H1 (cell line): ENCODE measurements at regions not wholly inside any gene's neighbourhood (a gene's known extent, or its start where the extent isn't known, plus 50 kb on each side); places are given as distances from the start of the nearest gene placed in this dataset.

Experiments used
- CTCF ChIA-PET: fragments of 300-600 bp; sonication (Branson Sonifier 250); formaldehyde crosslinking; loops from one replicate; lab custom pipeline; 2021; ENCODE audit not compliant: partially characterized antibody; lab: Charles Lee
- POLR2A ChIA-PET: fragments of 300-600 bp; sonication (Branson Sonifier 250); formaldehyde crosslinking; loops from one replicate; lab custom pipeline; 2021; ENCODE audit warnings: inconsistent platforms; ENCODE audit not compliant: partially characterized antibody; lab: Charles Lee
- DNase-seq, 2 experiments: peaks; one replicate each; pipeline versions ENCODE4 v3.0.0 to v3.0.0-alpha.2; 2010 to 2022; ENCODE audit warnings: low spot score in 2 of 2, low read depth in 1 of 2, mixed read lengths in 1 of 2
- FAIRE-seq: peaks from 2 replicates; lab custom pipeline; 2011; peaks lifted over from hg19 to GRCh38; lab: Jason Lieb, UNC
- H2AFZ ChIP-seq: 2 replicates; pipeline ENCODE4 v1.8.1; 2012; ENCODE audit warnings: low read length, inconsistent platforms
- H2AK5ac ChIP-seq: 2 replicates; pipeline ENCODE4 v1.6.1; 2013; ENCODE audit warnings: low read depth, low read length
- H2BK120ac ChIP-seq: replicated peaks from 2 replicates; pipeline ENCODE3; 2013; ENCODE audit warnings: low read depth, low read length, inconsistent platforms
- H2BK12ac ChIP-seq: 2 replicates; pipeline ENCODE4 v1.6.1; 2013; ENCODE audit warnings: low read depth, low read length
- H2BK15ac ChIP-seq: 2 replicates; pipeline ENCODE4 v1.6.1; 2013; ENCODE audit warnings: low read length
- H2BK20ac ChIP-seq: 2 replicates; pipeline ENCODE4 v1.6.1; 2013; ENCODE audit warnings: low read length
- H2BK5ac ChIP-seq: 2 replicates; pipeline ENCODE4 v1.6.1; 2013; ENCODE audit warnings: low read depth, low read length
- H3K14ac ChIP-seq: 2 replicates; pipeline ENCODE4 v1.6.1; 2013; ENCODE audit warnings: inconsistent platforms; ENCODE audit not compliant: insufficient read length
- H3K18ac ChIP-seq: 2 replicates; pipeline ENCODE4 v1.6.1; 2013; ENCODE audit warnings: low read length; ENCODE audit errors: extremely low read depth
- H3K23ac ChIP-seq: 2 replicates; pipeline ENCODE4 v1.6.1; 2013; ENCODE audit warnings: inconsistent platforms; ENCODE audit not compliant: insufficient read length
- H3K23me2 ChIP-seq: 2 replicates; pipeline ENCODE4 v1.6.1; 2013; ENCODE audit warnings: low read depth, low read length
- H3K27ac ChIP-seq: 2 replicates; pipeline ENCODE4 v1.6.1; 2011; ENCODE audit warnings: low read depth, low read length, inconsistent platforms
- H3K27me3 ChIP-seq, 4 experiments: replicated peaks in 1 of 4; 1 replicate in 1 of 4; 2 replicates in 3 of 4; pipeline versions ENCODE4 v1.6.1 to v1.8.1; 2011 to 2013; ENCODE audit warnings: low read length in 3 of 4, mild to moderate bottlenecking in 3 of 4, inconsistent platforms in 2 of 4, mixed read lengths in 2 of 4, moderate library complexity in 1 of 4; ENCODE audit not compliant: control insufficient read depth in 3 of 4, insufficient read depth in 3 of 4; ENCODE audit errors: extremely low read depth in 1 of 4
- H3K36me3 ChIP-seq, 4 experiments: 2 replicates each; pipeline versions ENCODE4 v1.6.1 to v1.8.1; 2011 to 2013; ENCODE audit warnings: mild to moderate bottlenecking in 4 of 4, low read length in 3 of 4, moderate library complexity in 2 of 4, control low read depth in 1 of 4, inconsistent platforms in 1 of 4; ENCODE audit not compliant: insufficient read depth in 4 of 4, control insufficient read depth in 2 of 4
- H3K4ac ChIP-seq: replicated peaks from 2 replicates; pipeline ENCODE3; 2013; ENCODE audit warnings: low read length, low read depth, mixed read lengths, inconsistent platforms; ENCODE audit not compliant: insufficient read length
- H3K4me1 ChIP-seq, 4 experiments: replicated peaks in 1 of 4; 1 replicate in 1 of 4; 2 replicates in 3 of 4; pipeline versions ENCODE4 v1.6.1 to v1.8.1; 2011 to 2013; ENCODE audit warnings: low read length in 3 of 4, inconsistent platforms in 2 of 4, mixed read lengths in 1 of 4; ENCODE audit not compliant: insufficient read depth in 4 of 4, control insufficient read depth in 3 of 4
- H3K4me2 ChIP-seq, 2 experiments: 2 replicates each; pipeline versions ENCODE4 v1.6.1 to v1.8.1; 2011 to 2013; ENCODE audit warnings: low read depth in 2 of 2, low read length in 2 of 2, control low read depth in 1 of 2, inconsistent platforms in 1 of 2, mild to moderate bottlenecking in 1 of 2; ENCODE audit not compliant: insufficient read depth in 1 of 2
- H3K4me3 ChIP-seq, 4 experiments: fragments of 200-600, 300-600 bp in 1 of 4; sonication (generic), shearing (Covaris generic), sonication (Bioruptor Twin) in 1 of 4; 2 replicates each; pipeline versions ENCODE4 v1.5.1 to v1.8.1; 2011 to 2016; ENCODE audit warnings: low read length in 4 of 4, low read depth in 3 of 4, control low read depth in 2 of 4, inconsistent platforms in 2 of 4, mild to moderate bottlenecking in 2 of 4, mixed read lengths in 1 of 4, moderate library complexity in 1 of 4; ENCODE audit not compliant: insufficient read depth in 2 of 4; ENCODE audit errors: extremely low read depth in 1 of 4
- H3K56ac ChIP-seq: replicated peaks from 2 replicates; pipeline ENCODE3; 2013; ENCODE audit warnings: low read depth, mild to moderate bottlenecking, mixed read lengths, low read length, inconsistent platforms; ENCODE audit not compliant: insufficient read length
- H3K79me1 ChIP-seq: 2 replicates; pipeline ENCODE4 v1.6.1; 2013; ENCODE audit warnings: low read depth, low read length, control low read depth
- H3K79me2 ChIP-seq, 2 experiments: 2 replicates each; pipeline versions ENCODE4 v1.6.1 to v1.8.1; 2012 to 2013; ENCODE audit warnings: low read length in 2 of 2, mild to moderate bottlenecking in 2 of 2, inconsistent platforms in 1 of 2; ENCODE audit not compliant: insufficient read depth in 2 of 2, control insufficient read depth in 1 of 2
- H3K9ac ChIP-seq, 4 experiments: replicated peaks in 1 of 4; 1 replicate in 1 of 4; 2 replicates in 3 of 4; pipeline versions ENCODE4 v1.6.1 to v1.8.1; 2011 to 2013; ENCODE audit warnings: low read depth in 3 of 4, low read length in 3 of 4, control low read depth in 2 of 4, mild to moderate bottlenecking in 2 of 4, moderate library complexity in 2 of 4, inconsistent platforms in 1 of 4; ENCODE audit errors: extremely low read depth in 1 of 4
- H3K9me3 ChIP-seq, 2 experiments: 2 replicates each; pipeline versions ENCODE4 v1.6.1 to v1.8.1; 2012 to 2013; ENCODE audit warnings: mild to moderate bottlenecking in 2 of 2, moderate library complexity in 2 of 2, control low read depth in 1 of 2, inconsistent platforms in 1 of 2, low read depth in 1 of 2, low read length in 1 of 2, mixed read lengths in 1 of 2; ENCODE audit not compliant: insufficient read depth in 2 of 2
- H4K20me1 ChIP-seq, 2 experiments: replicated peaks in 1 of 2; 2 replicates each; pipeline versions ENCODE3 to v1.8.1; 2011 to 2013; ENCODE audit warnings: inconsistent platforms in 2 of 2, low read length in 2 of 2, mild to moderate bottlenecking in 1 of 2; ENCODE audit not compliant: insufficient read depth in 2 of 2, control insufficient read depth in 1 of 2
- H4K5ac ChIP-seq: 2 replicates; pipeline ENCODE4 v1.6.1; 2013; ENCODE audit warnings: low read length, low read depth, mixed read lengths, inconsistent platforms; ENCODE audit not compliant: insufficient read length
- H4K8ac ChIP-seq: 2 replicates; pipeline ENCODE4 v1.8.0; 2013; ENCODE audit warnings: mild to moderate bottlenecking, moderate library complexity, low read length, inconsistent platforms; ENCODE audit not compliant: insufficient read depth; ENCODE audit errors: extremely low read depth
- H4K91ac ChIP-seq: replicated peaks from 2 replicates; pipeline ENCODE3; 2013; ENCODE audit warnings: low read length, mixed read lengths, inconsistent platforms; ENCODE audit not compliant: insufficient read length
- CREB1 ChIP-seq: IDR thresholded peaks from 2 replicates; pipeline ENCODE4 v1.6.1; 2012; ENCODE audit warnings: inconsistent platforms
- EP300 ChIP-seq, 2 experiments: IDR thresholded peaks; 1 replicate in 1 of 2; 2 replicates in 1 of 2; pipeline ENCODE4 v1.6.1; 2011 to 2012; ENCODE audit warnings: low read depth in 2 of 2, low read length in 2 of 2, mild to moderate bottlenecking in 2 of 2, borderline replicate concordance in 1 of 2, inconsistent platforms in 1 of 2, moderate library complexity in 1 of 2
- KDM1A ChIP-seq: fragments of 200-600, 300-600 bp; sonication (generic); IDR thresholded peaks from 2 replicates; pipeline ENCODE4 v1.7.1; 2016; ENCODE audit warnings: mild to moderate bottlenecking, low read length, borderline replicate concordance
- RAD21 ChIP-seq, 2 experiments: IDR thresholded peaks in 1 of 2; conservative IDR thresholded peaks in 1 of 2; 2 replicates each; pipeline ENCODE4 v1.6.1; 2011; ENCODE audit warnings: low read depth in 2 of 2, low read length in 2 of 2, improper control_type of control experiment in 1 of 2, inconsistent platforms in 1 of 2, mild to moderate bottlenecking in 1 of 2, moderate library complexity in 1 of 2
- SP4 ChIP-seq: IDR thresholded peaks from 2 replicates; pipeline ENCODE4 v1.6.1; 2012; ENCODE audit warnings: low read length, inconsistent platforms
- SRF ChIP-seq: IDR thresholded peaks from 2 replicates; pipeline ENCODE4 v1.6.1; 2011; ENCODE audit warnings: mild to moderate bottlenecking, low read depth, low read length, moderate library complexity
- SUZ12 ChIP-seq: fragments of 200-600 bp; sonication (generic); IDR thresholded peaks from 2 replicates; pipeline ENCODE4 v1.6.1; 2012; ENCODE audit warnings: mild to moderate bottlenecking, inconsistent platforms, low read length, moderate library complexity, mixed read lengths
- TAF7 ChIP-seq: optimal IDR thresholded peaks from 2 replicates; pipeline ENCODE3; 2011; ENCODE audit warnings: low read depth, mild to moderate bottlenecking, inconsistent platforms, low read length, moderate library complexity, borderline replicate concordance
- TBP ChIP-seq: IDR thresholded peaks from 2 replicates; pipeline ENCODE4 v1.6.1; 2011; ENCODE audit warnings: low read depth, low read length, improper control_type of control experiment
- WGBS, 2 experiments: shearing (Covaris generic) in 1 of 2; methylation state at CpG; one replicate each; pipeline versions ENCODE4 v1.1.6 to v1.1.7; 2013 to 2015; ENCODE audit warnings: low lambda C conversion rate in 2 of 2, mixed read lengths in 2 of 2, inconsistent platforms in 1 of 2, low coverage in 1 of 2, missing lambda C conversion rate in 1 of 2; ENCODE audit not compliant: insufficient replicate concordance in 2 of 2, insufficient coverage in 1 of 2, insufficient read length in 1 of 2; ENCODE audit errors: extremely low coverage in 1 of 2, missing lambda C conversion rate in 1 of 2; 5-methylcytosine and 5-hydroxymethylcytosine counted together

- no peak overlapping the region for H3K56ac ChIP-seq
- ChIA-PET POLR2A (no interaction called here), CTCF (interaction anchor here (1.5 kb wide), 1 partner anchor 81 kb away, joined by 4 read pairs; no protein-coding TSS in a partner anchor)
- no peaks in the 10 kb centered on the region for H3K36me3 ChIP-seq
- no peak overlapping the region for H2AFZ ChIP-seq
- no peak overlapping the region for H2BK15ac ChIP-seq
- H3K4me1 ChIP-seq = no peaks in the 10 kb centered on the region
- no peak overlapping the region for H4K91ac ChIP-seq
- H3K14ac ChIP-seq = no peak overlapping the region
- no peak overlapping the region for H2BK120ac ChIP-seq
- no peak overlapping the region for H2BK5ac ChIP-seq
- H4K8ac ChIP-seq = no peak overlapping the region
- no peak for TF ChIP-seq RAD21 (IDR thresholded peaks at IDR 0.05 in 1 of 2, conservative IDR thresholded peaks at IDR 0.05 in 1 of 2; ENCODE audit: low read depth in 2 of 2, low read length in 2 of 2)
- TF ChIP-seq TBP = no peak
- no peak for TF ChIP-seq SUZ12
- TF ChIP-seq KDM1A = no peak
- no peak for TF ChIP-seq SRF
- no peak for TF ChIP-seq CREB1
- TF ChIP-seq EP300 (IDR thresholded peaks at IDR 0.05; ENCODE audit: borderline replicate concordance in 1 of 2, low read depth in 2 of 2, low read length in 2 of 2) = no peak
- TF ChIP-seq TAF7 = no peak
- TF ChIP-seq SP4 = no peak
- no peaks in the 10 kb centered on the region for H3K23me2 ChIP-seq
- DNase-seq (no peak), FAIRE-seq (no peak)
- no peak overlapping the region for H3K4me2 ChIP-seq
- no peak overlapping the region for H2AK5ac ChIP-seq
- H3K9ac ChIP-seq = no peak overlapping the region
- no peaks in the 10 kb centered on the region for H3K79me1 ChIP-seq
- H3K4me3 ChIP-seq = no peak overlapping the region
- H3K79me2 ChIP-seq = no peaks in the 10 kb centered on the region
- no peak overlapping the region for H3K4ac ChIP-seq
- no peak overlapping the region for H3K23ac ChIP-seq
- WGBS, 2 experiments = 93% methylated on average over 2 of the region's 2 CpGs; no CpG with 5 or more reads in 1 of the 2 experiments
- no peak overlapping the region for H3K18ac ChIP-seq
- H4K20me1 ChIP-seq = no peaks in the 10 kb centered on the region
- no peak overlapping the region for H3K27ac ChIP-seq
- no peaks in the 10 kb centered on the region; a peak in 1 of 4 replicates for H3K9me3 ChIP-seq
- no peak overlapping the region for H4K5ac ChIP-seq
- no peak overlapping the region for H2BK20ac ChIP-seq
- H2BK12ac ChIP-seq = no peak overlapping the region
- no peaks in the 10 kb centered on the region for H3K27me3 ChIP-seq
Observed at GRCh38 chr17:65474660-65475059, 86.8 kb downstream of the AXIN2 start.
